NCI-H526 treated with DMSO at 0.1 percent for 48 hours (cell line): ENCODE measurements at regions not wholly inside any gene's neighbourhood (a gene's known extent, or its start where the extent isn't known, plus 50 kb on each side); places are given as distances from the start of the nearest gene placed in this dataset.
A peak's percentile ranks its signal among the peaks of the same experiment; 100 is the strongest.

Source experiments
- DNase-seq: peaks from one replicate; lab custom pipeline; 2025; lab: John Stamatoyannopoulos, UW

DNA sequence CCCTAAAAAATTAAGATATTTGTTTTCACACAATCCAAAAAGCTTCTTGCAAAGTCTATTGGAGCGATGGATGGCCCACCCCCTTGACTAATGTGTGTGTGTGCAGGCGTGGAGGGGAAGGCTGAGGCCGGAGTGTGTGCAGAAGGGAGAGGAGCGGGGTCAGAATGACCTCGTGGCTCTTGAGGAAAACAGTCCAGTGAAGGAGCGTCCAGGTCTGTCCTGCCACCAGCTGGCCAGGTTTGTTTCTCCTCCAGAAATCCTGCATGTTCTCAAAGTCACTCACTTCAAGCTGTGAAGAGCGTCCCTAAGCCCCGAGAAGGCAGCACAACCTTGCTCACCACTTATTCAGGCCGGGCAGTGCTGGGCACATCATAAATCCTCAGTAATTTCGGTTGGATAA, 69.5 kb upstream of the SSX2IP start:
- DNase-seq = no peak

DNA sequence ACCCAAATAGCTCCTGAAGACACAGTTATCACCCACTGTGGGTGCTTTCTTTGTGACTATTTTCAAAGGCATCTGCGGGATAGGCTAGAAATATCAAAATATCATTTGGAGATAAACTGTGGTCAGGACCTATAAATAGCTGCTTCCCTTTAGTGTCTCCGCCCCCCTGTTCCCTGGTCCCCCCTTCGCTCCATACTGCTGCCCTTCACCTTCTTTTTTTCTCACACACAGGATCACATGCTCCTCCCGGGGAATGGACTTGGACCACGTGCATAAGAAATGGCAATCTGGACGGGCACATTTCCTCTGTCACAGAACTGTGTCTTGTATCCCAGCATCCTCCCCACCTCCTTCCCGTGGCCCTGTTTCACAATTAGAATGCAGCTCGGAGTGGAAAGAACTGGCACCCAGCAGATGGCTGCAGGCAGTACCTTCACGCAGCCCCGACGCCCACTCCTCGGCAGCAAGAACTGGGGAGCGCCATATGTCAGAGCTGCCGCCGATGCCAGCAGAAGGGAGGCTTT, 68.8 kb upstream of the SSX2IP start:
- no peak for DNase-seq

DNA sequence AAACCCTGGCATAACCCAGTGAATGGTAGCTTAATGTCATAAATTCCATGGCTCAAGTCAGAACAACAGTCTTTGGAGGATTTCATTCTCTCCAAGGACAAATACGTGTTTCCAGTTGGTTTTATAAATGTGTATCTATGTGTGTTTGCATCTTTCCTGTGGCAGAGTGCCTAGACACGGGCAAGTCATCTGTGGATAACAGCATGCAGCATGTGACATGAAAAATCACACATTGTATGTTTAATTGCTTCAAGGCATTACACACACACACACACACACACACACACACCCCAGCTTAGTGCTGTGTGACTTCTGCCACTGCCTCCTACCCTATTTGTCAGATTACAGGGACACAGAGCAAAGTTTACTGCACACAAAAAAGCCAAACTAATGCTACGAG, 68.2 kb upstream of the SSX2IP start:
- no peak for DNase-seq

DNA sequence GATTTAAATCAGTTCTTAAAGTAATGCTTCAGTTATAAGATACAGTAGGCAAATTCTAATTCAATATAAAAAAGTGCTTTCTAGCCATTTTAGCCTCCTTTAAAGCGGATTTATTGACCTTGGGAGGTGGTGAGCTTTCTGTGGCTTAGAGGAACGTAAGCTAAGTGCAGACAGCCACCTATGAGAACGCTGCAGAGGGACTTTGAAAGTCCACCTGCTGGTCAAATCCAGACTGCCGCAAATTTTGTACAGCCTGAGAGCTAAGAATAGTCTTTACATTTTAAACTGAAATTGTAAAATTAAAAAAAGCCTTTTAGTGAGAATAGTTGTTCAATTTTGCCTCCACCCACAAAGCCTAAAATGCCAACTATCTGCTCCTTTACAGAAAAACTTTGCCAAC, 67.0 kb upstream of the SSX2IP start:
- no peak for DNase-seq

DNA sequence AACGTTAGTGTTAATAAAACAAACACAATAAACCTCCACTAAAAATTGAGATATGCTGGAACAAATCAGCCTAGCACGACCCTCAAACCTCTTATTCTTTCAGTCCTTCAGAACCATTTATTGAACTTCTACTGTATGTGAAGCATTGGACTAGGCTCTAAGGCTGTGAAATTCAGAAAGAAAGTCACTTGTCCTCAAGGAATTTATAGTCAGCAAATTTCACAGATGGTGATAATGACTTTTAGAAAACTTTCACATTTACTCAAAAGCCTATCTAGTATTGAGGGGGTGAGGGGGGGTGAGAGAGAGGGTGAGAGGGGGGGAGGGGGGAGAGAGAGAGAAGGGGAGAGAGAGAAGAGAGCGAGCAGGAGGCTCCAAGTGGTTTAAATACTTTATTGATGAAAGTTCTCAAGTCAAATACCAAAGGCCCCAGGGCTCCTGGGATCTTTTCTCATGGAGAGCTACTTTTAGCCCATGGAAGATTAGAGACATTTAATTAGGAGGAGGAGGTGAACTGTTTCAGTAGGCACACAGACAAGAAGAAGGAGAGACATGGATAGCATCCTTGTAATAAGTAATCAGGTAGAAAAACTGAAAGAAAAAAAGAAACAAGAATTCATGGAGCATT, 66.3 kb upstream of the SSX2IP start:
- no peak for DNase-seq

DNA sequence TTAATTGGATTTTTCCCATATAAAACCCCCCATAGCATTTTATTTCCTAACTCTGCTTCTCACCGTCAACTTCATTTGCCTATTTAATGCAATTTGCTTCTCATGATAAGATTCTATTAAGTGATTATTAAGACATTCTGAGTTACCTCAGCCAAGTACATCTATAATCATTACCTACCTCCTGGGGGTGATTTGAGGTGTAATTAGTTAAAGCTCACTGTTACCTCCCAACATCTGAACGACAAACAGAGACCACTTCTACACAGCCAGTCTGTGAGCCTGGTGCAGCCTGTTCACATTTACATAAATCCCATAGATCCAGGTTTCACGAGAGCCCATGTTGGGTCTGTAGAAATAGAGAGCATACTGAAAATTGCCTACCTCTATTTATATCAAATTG, 65.7 kb upstream of the SSX2IP start:
- no peak for DNase-seq

DNA sequence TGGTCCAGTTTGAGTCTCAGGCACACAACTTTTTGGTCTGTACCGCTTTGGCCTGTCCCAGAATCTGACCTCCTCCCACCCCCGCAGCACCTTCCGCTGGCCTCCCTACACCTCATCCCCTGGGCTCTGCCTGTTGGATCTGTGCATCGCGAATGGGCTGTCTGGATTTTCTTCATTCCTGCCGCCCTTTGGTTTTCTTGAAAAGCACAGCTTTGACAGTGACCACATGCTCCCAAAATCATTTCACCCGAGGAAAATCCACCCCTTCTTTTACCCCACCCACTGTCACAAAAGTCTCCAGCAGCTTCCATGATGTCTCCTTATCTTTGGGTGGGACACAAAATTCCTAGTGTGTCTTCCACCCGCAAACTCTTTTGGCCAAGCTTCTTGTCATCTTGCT, 65.0 kb upstream of the SSX2IP start:
- DNase-seq = no peak

DNA sequence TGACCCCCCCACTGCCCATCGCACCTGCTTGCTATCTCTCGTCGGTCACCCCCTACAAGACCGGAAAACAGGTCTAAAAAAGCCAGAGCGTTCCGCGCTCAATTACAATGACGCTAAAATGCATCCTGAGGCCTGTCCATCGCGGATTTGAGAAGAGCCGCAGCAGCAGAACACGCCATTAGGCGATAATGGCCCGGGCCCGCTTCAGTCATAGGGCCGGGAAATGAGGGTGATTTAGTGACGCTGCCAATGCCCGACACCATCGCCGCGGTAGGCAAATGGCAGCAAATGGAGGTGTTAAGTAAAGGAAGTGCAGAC, 64.1 kb upstream of the SSX2IP start:
- DNase-seq = no peak

DNA sequence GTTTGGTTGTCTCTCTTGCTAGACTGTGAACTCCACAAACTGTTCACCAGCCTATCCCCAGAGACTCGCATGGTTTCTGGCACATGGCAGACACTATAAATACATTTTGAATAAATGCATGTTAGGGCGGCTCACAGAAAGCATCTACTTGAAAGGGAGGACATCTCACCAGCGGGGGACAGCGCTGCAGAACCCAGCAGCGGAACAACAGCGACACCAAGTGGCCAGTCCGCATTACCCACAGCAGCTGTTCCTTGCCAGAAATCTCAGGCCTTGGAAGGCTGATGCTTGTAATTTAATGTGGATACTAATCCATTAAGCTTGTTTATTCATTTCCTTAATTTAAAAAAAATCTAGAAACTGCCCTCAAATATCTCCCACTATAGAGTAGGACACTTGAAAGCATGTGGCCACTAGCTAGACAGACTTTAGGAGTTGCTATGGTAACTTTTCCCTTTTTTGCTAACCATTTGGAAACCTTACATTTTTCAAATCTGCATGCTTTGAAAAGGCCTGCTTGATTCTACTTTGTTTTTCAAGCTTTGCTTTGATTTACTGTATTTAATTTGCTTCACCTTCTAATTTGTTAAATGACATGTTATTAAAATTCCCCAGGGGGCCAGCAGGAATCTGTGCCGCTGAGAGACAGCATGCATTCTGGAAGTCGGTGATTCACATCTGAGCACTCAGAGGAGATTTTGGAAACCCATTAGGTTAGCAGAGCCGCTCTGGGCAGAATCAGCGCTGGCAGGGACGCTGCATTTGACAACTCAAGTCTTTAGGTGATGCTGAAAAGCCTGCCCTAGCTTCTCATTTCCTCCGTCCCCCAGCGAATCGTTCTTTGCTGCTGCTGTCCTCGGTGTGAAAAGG, 63.5 kb upstream of the SSX2IP start:
- peak; percentile 43 for DNase-seq

DNA sequence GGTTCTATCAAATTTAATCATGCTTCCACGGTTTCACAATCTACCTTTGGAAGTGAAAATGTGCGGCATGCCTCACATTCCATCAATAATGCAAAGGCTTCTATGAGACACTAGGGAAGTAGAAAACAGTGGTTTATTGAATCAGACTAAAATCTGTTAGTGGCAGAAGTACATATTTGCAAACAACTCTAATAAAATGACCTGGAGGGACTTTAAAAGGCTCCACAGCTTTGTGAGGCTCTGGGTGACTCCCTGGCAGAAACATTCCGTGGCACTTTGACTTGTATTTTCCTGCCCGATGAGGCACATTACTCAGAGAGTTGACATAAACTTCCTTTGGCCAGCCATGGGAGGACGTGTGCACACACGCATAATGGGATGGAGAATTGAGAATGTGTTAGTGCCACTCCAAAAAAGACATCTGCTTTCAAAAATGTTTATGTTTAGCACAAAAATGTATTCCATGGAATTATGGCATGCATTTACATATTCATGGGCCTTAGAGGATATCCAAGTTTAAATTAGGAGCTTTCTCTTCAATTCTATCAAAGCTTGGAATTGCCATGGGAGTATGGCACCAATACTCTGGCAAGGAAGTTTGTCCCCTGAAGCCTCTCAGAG, 60.0 kb upstream of the SSX2IP start:
- DNase-seq = no peak

DNA sequence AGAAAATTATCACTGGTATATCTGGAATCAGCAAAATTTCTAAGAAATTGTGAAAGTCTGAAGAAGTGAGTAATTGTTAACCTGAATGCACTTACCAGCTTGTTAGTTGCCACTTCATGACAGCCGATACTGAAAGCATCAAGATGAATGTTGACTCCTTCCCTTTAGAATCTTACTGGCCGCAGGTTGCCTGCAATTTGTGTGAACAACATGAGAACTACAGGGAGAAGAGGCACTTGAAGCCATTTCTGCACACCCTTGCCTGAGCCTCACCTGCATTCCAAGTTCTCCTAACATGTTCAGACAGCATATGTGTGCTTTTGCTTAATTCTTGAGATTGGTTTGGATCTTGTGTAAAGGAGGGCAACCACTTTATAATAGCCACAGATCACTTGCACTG, 59.2 kb upstream of the SSX2IP start:
- no peak for DNase-seq

DNA sequence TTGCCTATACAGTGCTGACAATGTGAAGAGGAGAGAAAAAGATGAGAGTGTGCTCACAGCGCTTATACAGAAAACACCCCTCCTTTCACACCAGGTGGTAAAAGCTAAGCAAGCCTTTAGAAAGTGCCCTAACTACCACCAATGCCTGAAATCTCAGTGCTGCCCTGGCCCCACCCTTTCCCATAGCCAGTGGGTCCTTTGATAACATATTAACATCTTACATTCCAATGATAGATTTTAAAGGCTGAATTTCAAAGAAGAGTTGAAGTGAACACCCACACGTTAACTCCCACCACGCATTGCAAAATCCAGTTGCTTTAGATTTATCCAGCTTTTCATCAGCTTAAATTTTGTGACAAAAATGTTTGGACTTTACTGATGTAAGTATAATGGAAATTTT, 58.1 kb upstream of the SSX2IP start:
- DNase-seq = no peak

DNA sequence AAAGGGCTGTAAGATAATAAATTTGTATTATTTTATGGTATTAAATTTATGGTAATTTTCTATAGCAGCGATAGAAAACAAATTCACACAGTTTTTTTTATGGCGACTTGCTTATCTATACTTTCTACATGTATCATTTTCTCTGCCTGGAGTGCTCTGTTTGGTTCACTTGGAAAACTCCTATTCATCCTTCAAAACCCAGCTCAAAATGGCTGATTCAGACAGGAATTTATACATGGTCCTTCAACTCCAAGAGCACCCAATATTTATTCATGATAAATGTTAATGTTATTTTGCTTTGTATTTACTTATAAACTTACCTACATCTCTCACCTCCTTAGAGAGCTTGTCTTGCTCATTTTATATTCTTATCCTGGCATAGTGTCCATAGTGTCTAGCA, 55.6 kb upstream of the SSX2IP start:
- DNase-seq = no peak

DNA sequence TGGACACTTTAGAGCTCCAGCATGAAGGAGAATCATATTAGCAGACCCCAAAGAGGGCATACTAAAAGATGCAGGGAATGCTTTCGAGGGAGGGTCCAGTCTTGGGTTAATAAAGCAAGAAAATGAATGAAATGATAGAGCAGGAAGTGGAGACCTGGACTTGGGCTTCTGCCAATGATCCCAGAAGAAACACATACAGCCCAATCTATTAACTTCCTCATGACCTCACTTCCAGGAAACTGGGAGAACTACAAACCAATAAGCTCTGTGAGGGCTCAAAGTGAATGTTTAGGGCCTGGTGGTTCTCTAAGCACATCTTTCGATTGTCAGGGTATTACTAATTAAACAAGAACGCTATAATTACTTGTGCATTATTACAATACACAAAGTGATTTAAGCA, 53.6 kb upstream of the SSX2IP start:
- no peak for DNase-seq

DNA sequence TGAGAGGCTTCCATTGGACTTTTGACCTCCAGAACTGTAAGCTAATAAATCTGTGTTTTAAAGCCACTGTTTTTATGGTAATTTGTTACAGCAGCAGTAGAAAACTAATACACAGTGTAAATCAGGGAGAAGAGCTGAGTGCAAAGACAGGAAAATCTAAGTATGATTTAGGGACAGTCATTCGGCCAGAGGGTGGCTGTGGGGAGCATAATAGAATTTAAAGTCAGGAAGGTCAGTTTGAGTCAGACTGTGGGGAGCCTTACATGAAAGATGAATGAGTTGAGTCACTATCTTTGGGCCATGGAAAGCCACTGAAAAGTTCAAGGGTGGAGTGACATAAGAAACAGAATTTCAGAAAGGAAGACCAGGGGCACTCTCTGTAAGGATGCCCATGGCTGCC, 52.4 kb upstream of the SSX2IP start:
- no peak for DNase-seq

DNA sequence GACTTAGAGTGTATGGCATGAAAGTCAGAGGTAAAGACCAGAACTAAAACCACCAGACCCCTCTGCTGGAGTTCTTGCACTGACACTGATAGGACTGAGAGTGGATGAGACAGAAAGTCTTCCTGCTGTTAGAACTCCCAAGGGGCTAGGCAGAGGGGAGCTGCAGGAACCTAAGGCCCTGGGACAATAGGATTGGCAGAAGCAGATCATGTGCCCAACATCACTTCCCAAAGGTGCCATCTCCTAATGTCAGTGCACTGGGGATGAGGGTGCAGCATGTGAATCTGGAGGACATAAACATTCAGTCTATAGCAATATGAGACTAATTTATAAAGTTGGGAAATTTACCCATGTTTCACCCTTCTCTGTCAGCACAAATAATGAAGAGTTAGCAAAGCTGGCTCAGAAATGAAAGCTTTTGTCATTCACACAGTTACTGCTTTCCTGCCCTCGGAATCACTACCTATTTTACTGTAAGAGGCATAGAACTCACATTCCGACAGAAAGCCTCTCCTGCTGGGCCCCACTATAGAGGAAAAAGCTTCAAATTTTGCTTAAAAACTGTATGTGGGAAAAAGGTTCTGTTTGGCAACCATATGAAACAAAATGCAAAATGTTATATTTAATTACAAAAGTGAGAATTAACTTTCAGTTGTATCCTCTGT, 49.9 kb upstream of the SSX2IP start:
- no peak for DNase-seq
